EH (cell line): ENCODE measurements at regions not wholly inside any gene's neighbourhood (a gene's known extent, or its start where the extent isn't known, plus 50 kb on each side); places are given as distances from the start of the nearest gene placed in this dataset.

Source experiments
- DNase-seq: peaks from one replicate; pipeline ENCODE4 v3.0.0-alpha.2; 2015; ENCODE audit warnings: low read depth

DNA sequence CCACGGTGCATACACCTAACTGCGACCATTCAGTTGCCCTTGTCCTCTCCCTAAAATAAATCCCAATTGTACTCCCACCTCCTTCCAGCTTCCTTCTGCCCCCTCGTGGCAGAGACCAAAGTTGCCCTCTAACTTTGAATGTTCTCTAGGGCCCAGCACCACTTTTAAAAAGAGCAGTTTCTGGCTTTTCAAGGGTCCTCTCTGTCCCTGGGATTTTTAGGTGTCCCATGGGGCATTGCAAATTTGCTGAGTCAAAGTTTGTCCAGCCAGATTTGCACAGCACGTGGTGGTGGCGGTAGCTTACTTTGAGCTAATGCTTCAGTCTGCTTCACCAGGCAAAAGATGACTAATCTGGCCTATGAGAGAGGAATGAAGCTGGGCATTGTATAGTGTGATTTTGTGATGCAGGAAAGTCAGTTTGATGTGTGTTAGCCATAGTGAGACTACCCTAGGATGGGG, 100.2 kb downstream of the PERP start:
- peak; percentile 37 for DNase-seq

DNA sequence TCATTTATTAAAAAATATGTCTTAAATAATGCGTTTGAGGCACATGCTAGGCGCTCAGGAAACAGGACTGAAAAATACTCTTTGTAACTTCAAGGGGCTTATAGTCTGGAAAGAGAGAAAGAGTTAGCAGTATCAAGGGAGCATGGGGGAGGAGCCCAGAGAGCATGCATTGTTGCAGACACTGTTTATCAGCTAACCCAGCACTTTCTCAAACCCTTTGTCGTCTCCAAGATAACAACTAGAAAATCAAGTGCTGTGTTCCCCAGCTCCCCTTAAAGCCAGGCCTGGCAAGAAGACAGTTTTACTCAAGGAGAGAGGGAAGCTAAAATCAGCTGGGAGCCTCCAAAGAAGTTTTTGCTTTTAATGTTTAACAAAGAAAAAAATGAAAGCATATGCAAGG, 98.4 kb downstream of the PERP start:
- no peak for DNase-seq

DNA sequence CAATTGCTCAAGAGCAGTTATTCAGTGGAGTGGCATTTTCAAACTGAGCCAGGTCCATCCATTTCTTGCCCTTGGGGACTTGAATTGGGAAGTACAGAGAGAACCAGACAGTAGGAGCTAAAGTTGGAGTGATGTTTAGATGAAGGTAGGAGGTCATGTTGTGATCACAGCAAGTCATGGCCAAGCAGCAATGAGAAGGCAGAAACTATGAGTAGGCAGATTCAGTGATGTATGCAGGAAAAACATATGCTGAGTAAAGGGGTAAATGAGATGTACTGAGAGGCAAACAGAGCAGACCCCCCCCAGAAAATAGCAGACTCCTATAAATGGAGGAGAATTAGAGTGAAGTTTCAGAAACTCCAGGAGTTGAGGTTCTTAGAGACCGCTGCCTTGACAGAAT, 95.8 kb downstream of the PERP start:
- DNase-seq = no peak

DNA sequence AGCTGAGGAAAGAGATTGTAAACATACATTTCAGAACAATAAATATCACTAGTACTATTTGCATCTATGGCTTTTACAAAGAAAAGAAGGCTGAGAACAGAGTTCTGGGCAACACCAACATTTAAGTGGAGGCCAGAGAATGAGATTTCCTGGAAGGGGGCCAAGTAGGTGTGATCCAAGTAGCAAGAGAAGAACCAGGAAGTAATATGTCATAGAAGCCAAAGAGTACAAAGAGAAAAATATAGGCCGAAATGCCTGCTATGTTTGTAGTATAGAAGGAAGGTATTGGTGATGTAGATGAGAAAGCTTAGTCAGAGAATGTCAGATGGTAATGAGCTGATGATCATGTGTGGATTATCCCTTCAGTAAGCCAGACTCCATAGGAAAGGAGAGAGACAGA, 94.5 kb downstream of the PERP start:
- DNase-seq = no peak

DNA sequence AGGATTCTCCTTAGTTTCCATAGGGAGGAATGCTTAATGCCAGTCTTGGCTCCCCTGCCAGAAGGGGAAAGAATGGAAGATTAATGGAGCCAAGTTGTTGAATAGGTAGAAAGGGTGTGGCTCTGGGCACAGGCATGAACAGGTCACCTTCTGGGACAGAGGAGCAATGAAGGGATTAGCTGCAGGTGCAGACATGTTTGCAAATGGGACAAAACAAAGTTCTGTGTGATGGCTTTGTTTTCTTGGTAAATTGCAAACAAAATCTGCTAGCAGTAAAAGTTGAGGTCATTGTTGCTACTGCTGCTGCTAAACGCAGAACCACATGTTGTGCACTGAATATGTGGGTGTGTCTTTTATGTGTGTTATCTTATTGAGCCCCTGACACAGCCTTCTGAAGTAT, 93.3 kb downstream of the PERP start:
- no peak for DNase-seq

DNA sequence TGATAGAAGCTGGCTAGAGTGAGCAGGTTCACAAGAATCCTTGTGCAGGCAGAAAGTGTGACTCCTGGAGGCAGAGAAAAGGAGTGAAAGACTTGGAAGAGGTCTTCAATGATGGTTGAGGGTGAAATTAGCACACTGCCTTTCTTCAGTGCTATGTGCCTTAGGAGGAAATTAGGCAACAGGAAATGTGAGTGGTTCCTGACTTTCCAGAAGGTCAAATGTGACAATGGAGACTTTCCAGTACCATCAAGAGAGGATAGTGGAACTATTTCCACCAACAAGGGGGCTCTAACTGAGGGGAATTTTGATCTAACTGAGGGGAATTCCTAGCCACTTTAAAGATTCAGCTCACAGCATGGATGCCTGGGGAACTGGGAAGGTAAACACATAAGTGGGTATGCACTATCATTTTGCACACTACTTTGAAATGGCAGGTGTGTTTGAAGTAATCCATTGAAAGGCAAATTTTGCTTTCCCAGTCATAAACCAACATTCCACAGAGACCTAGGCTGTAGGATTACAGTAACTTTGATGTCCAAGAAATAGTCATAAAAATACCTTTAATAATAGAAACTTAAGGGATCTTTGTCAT, 90.0 kb downstream of the PERP start:
- no peak for DNase-seq

DNA sequence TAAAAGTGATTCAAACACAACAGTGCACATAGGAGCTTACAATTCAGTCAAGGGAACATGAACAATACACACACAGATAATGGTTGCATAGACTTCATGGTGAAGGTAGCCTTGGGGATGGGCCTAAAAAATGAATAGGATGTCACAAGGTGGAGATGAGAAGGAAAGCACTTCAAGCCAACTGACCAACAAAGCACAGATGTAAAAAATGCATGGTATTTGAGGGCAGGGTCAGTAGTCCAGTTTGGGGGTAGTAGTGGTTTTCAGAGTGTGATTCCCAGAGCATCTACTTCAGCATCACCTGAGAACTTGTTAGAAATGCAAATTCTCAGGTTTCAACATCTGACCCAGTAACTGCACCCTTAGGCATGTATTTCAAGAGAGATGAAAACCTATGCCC, 88.9 kb downstream of the PERP start:
- DNase-seq = no peak

DNA sequence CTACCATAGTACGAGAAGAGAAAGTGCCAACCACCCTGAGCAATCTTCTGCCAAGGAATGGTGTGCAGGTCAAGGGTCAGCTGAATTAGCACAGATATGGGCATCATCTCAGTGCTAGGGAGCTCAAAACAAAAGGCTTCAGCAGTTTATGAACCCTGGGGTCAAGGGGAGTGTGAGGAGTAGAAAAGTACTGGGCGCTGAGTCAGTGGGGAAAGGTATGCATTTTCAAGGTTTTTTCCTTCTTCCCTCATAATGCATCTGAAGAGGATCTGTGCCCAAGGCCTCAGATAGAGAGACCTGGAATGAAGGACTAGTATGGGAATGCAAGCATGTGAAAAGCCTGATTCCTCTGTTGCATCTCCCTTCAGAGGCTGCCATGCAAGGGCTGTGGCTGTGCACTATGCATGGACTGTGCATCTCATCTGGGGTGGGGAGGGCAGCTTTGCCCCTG, 81.7 kb downstream of the PERP start:
- DNase-seq = no peak

DNA sequence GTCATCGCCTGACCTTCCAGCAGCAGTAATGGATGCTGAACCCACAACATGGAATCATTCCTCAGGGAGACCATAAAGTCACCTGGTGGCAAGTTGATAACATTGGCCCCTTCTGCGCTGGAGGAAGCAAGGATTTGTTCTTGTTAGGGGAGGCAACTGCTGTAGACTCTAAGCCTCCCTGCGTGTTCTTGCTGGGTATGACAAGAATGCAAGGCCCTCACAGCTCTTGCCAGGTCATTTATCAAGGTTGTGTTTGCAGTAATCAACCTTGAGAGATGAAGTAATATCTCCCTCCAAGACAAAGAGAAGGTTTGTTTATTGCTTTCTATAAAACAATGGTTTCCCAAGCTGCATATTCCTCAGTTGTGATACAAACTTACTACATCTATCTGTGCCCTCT, 80.9 kb downstream of the PERP start:
- DNase-seq = no peak

DNA sequence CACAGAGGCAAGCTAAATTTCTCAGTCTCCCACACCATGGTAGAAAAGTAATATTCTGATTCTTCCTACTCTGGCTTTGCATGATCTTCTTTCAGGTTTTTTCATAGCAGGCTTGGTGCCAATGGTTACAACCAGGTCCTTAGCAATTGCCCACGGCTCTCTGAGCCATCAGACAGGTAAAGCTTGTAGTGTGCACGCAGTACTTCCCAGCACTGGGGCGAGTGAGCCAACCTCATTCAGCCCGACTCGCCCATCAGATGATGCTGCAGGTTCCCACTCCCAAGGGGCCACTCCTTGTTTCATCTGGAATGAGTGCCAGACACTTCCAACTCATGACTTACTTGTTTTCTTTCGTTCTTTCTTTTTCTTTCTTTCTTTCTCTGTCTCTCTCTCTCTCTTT, 78.3 kb downstream of the PERP start:
- no peak for DNase-seq

DNA sequence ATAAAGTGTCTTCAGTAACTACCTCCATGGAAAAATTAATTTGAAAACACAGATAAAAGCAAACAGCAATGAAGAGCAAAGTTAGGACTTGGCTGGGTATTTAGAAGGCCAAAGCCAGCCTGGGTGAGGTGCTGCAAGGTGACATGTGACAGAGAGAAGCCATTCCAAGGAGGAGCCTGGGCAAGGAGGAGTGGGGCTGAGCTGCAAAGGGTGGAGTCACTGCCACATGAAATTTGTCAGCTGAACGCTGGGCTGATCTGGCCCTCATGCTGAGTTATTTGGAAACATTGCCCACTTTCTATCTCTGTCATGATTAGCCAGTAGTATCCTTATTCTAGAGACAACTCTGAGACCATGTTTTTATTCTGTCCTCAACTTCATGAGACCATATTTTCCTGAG, 76.3 kb downstream of the PERP start:
- DNase-seq = no peak

DNA sequence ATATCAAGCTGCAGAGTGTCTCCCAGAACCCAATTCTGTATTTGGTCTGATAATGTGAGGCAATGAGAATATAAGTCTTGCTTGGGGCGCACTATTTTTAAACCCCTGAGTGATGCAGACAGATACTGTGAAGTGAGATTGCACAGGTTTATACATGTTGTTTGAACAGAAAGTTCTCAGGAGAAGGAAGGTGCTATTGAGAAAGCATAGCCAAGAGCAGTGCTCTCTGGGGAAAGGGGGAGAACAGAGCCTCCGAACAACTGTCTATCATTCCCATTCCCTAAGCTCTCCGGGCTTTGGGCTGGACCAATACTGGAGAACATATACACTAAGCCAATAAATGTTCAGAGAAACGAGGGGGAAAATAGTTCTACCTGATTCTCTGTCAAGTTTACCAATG, 75.8 kb downstream of the PERP start:
- no peak for DNase-seq

DNA sequence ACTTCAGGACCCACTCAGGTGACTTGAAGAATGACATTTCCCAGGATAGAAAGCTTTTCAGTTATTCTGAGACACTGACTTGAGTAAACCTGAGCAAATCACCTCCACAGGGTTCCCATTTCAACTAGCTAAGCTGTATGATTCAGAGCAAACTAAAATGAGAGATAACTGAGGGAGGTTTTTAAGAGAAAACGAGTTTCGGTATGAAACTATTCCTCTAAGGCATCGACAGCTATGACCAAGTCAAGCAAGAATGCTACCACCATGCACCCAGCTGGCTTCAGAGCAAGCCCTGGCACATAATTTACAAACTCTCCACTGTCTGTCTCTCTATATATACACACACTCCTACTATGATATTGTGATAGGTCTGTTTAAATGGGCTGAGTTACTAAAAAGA, 75.4 kb downstream of the PERP start:
- DNase-seq = peak; percentile 13

DNA sequence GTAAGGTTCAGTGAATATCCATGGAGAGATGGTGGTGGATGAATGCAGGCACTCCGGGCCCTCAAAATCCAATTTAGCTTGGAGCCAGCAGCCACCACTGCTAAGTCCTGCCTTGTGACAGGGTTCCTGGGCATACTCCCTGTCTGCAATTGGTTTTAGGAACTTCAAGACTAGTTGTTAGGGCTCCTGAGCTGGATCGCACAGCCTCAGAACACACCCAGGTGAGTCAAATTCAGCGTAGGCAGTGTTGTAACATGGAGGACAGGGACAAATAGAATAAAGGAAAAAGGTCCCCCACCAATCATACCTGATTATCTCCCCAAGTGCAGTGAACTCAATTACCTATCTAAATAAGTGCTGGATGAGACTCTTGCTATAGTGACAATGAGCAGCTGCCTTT, 74.6 kb downstream of the PERP start:
- DNase-seq = no peak

DNA sequence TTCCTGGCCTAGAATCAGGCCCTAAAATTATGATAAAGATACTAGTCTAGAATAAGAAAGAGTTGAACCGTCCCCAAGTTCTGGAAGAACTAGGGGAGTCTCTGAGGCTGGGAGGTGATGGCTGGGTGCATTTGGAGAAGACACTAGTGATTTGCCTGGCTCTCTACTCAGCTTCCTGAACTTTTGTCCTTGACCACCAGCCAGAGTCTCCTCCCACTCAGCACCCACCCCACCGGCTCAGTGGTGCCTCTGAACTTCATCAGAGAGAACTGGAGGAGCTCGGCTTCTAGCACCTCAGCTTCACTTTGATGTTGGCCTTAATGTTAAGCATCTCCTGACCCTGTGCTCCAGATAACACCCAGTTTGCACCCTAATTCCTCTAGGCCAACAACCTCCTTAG, 73.0 kb downstream of the PERP start:
- DNase-seq = no peak

DNA sequence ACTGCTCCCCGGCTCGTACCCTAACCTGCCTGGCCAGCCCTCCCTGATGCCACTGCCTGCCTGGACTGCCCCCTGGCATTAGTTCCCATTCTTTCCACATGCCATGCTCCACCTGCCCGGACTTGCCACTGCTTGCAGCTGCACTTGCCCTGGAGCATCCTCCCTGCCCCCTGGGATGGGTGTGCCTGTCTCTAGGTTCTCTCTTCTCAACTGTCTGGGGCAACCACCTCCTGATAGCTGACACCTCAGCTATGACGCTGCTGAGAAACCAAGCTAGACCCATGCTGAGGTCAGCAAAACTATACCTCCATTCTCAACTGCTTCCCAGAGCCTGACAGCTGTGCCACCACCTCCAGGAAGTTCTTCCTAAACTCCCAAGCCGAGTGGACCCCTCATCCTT, 72.1 kb downstream of the PERP start:
- no peak for DNase-seq

DNA sequence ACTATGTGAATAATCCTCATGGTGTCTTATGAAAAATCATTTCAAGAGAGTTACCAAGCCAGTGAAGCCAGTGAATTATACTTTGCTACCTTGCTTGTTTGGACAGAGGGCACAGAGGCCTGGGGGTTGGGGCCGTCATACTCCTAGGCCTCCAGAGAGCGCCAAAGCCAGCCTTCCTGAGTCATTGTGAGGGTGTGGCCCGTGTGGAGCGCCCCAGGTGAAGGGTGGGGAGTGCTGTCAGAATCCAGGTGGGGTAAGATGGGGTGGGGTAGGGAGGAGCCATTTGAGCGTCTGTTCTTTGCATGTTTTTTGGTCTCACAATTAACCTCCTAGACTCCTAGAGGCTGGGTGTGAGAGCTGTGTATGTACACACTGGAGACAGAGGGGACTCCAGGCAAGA, 71.1 kb downstream of the PERP start:
- DNase-seq = no peak

DNA sequence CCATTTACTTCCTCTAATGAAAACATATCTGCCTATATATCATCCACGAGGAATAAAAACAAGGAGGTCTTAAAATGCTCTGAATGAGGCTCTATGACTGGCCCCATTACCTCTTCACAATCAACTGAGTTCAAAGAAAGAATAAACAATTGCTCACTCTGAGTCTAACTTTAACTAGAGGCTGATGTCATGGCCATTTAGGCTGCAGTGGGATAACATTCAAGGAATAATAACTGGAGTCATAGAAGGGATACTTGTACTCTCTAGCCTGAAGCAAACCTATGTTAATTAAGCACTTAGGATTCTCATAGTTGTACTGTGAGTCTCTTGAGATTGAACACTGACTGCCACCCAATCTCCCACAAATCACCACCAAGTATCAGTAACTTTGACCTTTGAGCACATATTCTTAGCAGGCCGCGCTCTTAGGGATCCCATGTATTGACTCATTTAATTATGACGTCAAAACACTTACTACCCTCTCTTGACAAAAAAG, 70.2 kb downstream of the PERP start:
- peak; percentile 42 for DNase-seq

DNA sequence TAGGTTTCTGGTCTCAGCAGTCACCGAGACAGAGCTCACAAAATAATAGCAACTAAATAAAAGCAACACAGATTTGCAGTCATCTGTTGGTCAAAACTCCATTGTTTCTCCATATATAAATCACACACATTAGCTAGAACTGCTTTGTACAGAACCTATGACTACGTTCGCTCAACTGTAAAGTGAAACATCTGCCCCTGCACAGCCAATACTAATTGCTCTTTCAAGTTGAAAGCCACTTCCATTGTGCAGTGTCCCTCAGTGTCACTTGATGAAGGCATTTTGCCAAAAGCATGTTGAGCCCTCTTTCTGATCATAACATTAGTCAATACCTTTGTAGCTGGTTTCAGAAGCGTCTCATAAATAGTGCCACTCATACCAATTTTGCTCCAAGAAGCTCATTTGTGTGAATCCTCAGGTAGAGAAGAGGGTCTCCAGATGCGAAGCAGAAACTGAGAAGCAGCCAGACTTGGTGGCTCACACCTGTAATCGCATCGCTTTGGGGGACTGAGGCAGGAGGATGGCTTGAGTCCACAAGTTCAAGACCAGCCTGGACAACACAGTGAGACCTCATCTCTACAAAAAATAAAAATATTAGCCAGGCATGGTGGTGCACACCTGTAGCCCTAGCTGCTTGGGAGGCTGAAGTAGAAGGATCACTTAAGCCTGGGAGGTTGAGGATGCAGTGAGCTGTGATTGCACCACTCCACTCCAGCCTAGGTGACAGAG, 68.9 kb downstream of the PERP start:
- no peak for DNase-seq
